GM19452 (cell line): ENCODE measurements at regions not wholly inside any gene's neighbourhood (a gene's known extent, or its start where the extent isn't known, plus 50 kb on each side); places are given as distances from the start of the nearest gene placed in this dataset.
"Not testable (repeated sequence)": the region's sequence is repeated elsewhere in the genome, so short reads cannot be mapped to it uniquely, and the experiment has no call there.

Source experiments
- ATAC-seq: cut with Tn5 transposase; IDR thresholded peaks from one replicate; pipeline ENCODE4 v1.9.1; 2021; ENCODE audit not compliant: unreplicated experiment

DNA sequence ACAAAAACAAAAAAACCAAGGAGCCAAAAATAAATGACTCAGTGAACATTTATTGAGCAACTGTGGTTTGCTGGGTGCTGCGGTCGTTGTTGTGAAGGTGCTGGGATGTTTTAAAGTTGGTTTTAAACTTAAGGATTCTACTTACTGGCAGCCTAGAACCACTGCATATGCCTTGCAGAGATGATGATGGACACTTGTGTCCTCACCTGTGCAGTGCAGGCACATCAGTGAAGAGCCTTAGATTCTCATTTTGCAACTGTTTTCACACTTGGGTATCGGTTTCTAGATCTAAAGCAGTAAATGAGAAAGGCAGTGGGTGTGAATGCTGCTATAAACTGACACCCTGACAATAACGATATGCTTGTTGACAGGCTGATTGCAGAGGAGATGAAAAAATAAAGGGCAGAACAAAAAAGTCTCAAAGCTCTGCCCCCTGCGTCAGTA is 68.8 kb downstream of the UTRN start:
- peak; percentile 81 for ATAC-seq

DNA sequence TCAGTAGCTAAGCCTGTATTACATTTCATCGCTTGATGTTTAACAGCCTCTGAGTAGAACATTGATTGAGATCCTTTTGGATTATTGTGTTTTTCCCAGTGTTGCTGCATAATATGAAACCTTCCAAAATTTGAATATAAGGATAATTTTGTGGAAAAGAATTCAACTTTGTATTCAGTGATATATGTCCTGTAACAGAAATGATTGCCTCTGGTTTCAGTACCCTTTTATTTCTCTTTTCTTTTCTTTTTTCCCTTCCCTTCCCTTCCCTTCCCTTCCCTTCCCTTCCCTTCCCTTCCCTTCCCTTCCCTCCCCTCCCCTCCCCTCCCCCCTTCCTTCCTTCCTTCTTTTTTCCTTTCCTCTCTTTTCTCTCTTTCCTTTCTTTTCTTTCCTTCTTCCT is 74.6 kb downstream of the UTRN start:
- no peak for ATAC-seq

DNA sequence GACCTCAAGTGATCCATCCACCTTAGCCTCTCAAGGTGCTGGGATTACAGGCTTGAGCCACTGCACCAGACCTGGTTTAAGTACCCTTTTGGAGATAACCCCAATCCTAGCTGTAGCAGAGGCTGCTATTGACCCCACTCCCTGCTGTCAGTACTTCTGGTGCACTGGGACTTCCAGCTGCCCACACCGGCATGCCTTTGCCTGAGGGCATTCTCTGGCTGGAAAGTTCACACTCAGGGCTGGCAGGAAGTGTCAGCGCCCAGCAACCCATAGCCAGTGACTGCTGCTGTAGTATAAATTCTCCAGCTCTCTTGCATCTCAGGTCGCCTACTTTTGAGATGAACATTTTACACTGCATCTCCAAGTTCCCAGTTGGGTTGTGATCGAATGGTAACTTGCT is 75.3 kb downstream of the UTRN start:
- no peak for ATAC-seq

DNA sequence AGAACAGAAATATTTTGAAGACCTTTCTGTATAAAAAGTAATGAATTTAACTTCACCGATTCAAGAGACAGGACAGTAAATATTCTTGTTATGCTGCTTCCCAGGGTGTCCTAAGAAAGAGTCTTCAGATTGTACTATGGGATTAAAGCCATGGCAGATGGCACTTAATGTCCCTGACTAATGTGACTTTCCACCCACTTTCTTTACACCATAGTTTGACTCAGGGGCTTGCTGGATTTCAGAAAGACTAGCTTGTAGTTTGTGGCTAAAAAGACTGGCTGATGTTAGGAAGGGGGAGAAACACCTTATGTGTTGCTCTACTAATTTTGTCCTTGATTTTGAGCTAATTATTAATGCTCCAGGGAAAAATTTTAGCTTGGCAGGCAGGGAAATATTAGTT is 75.9 kb downstream of the UTRN start:
- no peak for ATAC-seq

DNA sequence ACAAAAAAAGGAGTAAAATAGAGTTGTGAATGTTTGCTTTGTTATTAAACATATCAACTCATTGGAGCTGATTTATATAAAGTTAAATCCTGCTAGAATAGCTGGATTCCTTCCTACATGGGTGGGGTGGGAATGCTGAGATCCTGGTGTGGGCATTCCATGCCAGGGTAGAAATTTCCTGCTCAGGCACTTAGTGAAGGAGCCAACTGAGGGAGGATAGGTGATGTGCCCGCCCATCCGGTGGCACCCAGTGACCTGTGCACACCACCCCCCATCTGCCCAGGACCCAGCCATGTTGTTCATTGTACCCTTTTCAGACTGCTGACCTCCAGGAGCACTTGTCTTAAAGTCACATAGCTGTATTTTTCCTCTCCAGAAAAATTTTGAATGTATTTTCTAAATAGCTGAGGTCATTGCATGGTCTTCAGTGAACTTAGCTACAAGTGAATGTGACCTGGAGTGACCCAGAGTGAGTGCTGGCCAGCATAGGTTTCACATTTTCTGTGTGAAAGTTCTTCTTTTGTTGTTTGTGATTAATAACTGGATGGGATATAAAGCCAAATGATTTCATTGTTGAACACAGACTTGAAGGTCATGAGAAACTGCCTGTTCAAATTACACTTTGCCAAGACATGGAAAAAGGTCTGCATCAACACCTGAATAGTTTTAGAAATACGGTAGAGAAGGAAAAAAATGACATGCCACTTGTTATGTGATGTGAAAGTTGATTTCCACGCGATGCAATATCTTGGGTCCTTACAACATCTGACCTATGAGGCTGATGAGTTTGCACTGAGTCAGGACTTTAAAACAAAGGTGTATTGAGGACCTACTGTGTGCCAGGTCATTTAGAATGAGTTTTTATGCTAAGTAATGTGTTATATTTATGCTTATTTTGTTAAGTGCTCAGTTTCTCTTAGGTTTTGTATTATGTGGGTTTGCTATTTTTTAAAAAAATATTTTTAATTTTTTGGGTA is 77.2 kb downstream of the UTRN start:
- no peak for ATAC-seq

DNA sequence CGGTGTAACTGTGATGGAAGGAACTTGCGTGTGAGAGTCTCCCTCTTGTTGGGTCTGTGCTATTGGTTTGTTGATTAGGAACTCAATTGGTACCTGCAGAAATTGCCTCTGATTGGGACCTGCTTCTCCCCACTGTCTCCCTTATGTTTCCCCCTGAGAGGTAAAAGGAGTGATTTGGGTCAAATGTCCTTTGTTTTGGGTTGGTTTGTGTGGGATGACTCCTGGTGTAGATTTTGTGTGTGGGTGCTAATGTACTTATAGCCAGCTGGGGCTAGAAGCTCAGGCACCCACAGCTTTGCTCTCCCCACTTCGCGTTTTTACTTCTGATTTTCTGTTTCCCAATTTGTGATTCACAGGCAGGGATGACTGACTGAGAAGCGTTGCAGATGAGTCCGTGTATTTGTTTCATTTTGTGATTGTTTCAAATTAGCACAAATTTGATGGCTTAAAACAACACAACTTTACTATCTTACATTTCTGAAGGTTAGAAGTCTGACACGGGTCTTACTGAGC is 79.1 kb downstream of the UTRN start:
- no peak for ATAC-seq

DNA sequence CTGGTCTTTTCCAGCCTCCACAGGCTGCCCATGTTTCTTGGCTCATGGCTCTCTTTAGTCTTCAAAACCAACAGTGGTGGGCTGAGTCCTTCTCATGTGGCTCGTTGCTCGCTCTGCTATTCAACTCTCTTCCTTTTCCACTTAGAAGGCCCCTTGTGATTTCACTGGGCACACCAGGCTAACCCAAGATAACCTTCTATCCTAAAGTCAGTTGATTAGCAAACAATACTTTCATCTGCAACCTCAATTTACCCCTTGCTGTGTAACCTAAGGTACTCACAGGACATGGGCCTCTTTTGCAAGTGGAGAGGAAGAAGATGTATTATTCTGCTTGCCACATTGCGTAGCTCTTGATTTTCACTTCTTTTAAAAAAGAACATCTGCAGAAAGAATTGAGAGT is 79.6 kb downstream of the UTRN start:
- ATAC-seq, result no peak

DNA sequence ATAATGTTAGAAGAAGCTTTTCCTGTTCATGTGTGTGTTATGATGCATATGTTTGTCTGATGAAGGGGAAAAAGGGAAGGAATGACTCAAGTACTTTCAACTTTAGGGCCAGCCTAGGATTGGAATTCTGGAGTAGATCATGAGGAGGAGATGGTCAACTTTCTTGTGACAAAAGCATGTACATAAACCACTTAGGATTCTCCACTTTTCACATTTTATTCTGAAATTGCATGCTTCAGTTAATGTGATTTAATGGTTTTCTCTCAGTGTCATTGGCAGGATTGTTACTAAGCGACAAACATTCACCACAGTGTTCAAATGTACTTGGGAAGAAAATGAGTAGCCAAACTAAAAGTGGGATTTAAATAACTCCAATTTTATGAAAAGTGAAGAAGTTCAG is 80.1 kb downstream of the UTRN start:
- ATAC-seq, result no peak

DNA sequence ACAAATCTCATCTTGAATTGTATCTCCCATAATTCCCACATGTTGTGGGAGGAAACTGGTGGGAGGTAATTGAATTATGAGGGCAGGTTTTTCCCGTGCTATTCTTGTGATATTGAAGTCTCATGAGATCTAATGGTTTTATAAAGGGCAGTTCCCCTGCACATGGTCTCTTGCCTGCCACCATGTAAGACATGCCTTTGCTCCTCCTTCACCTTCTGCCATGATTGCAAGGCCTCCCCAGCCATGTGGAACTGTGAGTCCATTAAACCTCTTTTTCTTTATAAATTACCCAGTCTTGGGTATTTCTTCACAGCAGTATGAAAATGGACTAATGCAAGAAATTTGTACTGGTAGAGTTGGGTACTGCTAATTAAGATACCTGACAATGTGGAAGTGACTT is 84.6 kb downstream of the UTRN start:
- ATAC-seq, result not testable (repeated sequence)

DNA sequence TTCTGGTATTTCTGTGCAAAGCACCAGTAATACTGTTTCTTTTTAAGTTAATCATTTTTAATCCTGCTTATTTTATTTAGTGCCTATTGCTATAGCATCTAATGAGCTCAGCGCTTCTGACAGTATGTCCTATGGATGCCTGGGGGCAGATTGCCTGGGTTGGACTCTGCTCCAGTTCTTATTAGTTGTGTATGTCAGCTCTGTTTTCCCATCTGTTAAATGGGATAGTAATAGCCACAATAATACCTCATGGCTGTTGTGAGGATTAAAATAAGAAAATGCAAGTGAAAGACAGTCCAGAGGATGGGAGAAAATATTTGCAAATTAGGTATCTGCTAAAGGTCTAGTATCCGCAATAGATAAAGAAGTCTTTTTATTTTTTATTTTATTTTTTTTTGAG is 87.0 kb downstream of the UTRN start:
- no peak for ATAC-seq

DNA sequence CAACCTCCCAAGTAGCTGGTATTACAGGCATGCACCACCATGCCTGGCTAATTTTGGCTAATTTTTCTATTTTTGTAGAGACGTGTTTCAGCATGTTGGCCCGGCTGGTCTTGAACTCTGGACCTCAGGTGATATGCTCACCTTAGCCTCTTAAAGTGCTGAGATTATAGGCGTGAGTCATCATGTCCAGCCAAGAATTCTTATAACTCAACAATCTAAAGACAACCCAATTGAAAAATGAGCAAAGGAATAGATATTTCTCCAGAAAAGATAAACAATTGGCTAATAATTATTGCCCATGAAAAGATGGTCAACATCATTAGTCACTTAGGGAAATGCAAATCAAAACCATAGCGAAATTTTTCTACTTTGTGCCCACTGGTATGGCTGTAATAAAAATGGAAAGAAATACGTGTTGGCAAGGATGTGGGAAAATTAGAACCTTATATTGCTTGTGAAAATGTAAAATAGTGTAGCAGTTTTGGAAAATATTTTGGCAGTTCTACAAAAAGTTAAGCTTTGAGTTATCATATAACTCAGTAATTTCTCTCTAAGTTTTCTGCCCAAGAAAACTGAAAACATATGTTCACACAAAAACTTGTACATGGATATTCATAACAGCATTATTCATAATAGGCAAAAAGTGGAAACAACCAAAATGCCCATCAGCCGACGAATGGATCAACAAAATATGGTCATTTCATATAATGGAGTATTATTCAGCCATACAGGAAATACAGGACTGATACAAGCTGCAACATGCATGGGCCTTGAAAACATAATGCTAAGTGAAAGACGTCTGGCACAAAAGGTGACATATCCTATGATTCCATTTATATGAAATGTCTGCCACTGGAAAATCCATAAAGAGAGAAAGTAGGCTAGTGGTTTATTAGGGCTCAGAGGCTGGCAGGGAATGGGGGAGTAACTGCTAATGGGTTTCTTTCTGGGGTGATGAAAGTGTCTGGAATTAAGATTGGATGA is 87.8 kb downstream of the UTRN start:
- ATAC-seq, result no peak

DNA sequence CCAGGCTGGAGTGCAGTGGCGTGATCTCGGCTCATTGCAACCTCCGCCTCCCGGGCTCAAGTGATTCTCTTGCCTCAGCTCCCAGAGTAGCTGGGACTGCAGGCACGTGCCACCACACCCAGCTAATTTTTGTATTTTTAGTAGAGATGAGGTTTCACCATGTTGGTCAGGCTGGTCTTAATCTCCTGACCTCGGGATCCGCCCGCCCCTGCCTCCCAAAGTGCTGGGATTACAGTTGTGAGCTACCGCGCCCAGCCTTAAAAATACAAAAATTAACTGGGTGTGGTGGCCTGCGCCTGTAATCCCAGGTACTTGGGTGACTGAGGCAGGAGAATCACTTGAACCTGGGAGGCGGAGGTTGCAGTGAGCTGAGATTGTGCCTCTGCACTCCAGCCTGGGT is 89.4 kb downstream of the UTRN start:
- not testable (repeated sequence) for ATAC-seq

DNA sequence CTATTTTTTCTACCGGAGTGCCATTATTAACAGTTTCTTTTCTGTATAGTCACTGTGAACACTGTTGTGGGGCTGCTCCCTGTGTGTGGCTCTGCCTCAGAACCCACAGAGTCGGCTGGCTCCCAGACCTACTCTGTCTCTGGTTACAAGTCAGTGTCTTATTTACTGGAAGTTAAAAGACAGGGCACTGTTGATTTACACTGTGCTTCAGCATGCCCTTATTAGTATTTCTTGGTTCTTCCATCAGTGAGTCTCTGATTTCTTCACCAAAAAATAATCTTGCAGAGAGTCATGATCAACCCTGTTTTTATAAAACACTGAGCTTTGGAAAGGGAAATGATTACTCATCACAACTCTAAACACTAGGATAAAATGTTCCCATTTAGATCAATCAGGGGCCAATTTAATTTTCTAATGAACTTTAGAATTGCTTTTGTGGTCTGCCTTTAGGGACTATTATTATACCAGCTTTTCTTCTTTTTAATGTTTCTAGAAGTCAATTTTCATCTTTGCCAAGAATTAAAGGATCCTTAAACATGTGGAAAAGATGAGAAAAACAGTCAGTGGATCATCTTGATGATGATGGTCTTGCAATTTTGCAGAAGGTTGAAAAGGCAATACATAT is 92.6 kb downstream of the UTRN start:
- ATAC-seq, result no peak

DNA sequence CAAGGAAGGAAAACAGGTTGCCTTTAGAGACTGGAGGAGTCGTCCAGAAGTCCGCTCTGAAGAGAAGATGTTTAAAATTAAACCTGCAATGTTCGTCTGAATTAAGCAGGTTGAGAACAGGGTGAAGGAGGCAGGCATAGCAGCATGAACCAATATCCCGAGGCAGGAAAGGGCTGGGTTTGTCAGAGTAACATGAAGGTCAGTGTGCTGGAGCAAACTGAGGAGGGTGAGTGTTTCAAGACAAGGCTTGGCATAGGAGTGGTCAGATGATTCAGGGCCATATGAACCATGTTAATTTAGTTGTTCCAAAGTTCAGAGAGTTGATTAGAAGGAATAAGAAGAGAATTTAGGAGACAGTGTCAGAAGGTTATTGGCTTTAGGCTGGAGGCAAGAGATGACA is 93.3 kb downstream of the UTRN start:
- ATAC-seq, result no peak

DNA sequence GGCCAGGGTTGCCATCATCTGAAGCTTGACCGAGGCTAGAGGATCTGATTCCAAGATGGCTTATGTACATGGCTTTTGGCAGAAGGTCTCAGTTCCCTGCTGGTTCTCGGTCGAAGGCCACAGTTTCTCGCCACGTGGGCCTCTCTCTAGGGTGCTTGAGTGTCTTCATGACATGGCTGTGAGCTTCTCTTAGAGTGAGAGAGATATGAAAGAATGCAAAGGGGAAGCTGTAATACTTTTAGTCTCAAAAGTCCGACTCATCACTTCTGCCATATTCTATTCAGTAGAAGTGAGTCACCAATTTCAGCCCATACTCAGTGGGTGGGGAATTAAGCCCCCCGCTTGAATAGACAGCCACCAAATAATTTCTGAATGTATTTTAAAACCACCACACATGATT is 94.2 kb downstream of the UTRN start:
- no peak for ATAC-seq

DNA sequence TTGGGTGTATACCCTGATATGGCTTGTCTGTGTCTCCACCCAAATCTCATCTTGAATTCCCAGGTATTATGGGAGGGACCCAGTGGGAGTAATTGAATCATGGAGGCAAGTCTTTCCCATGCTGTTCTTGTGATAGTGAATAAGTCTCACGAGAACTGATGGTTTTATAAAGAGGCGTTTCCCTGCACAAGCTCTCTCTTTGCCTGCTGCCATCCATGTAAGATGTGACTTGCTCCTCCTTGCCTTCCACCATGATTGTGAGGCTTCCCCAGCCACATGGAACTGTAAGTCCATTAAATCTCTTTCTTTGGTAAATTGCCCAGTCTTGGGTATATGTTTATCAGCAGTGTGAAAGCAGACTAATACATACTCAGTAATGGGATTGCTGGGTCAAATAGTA is 96.4 kb downstream of the UTRN start:
- ATAC-seq, result not testable (repeated sequence)

DNA sequence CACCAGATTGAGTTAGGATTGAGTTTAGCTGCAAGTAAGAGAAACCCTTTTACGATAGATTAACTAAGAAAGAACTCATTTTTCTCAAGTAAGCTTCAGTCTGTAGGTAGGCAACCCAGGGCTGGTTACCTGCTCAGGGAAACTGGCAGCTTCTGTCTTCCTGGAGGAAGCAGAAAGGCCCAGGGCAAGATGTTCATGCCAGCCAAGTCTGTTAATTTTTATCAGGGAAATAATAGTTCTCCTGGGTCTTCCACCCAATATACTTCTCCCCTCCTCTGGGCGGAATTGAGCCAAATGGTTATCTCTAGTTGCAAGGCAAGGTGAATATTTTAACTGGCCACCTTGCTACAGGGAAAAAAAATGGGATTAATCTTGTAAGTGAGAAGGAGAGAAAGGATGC is 98.2 kb downstream of the UTRN start:
- ATAC-seq, result no peak

DNA sequence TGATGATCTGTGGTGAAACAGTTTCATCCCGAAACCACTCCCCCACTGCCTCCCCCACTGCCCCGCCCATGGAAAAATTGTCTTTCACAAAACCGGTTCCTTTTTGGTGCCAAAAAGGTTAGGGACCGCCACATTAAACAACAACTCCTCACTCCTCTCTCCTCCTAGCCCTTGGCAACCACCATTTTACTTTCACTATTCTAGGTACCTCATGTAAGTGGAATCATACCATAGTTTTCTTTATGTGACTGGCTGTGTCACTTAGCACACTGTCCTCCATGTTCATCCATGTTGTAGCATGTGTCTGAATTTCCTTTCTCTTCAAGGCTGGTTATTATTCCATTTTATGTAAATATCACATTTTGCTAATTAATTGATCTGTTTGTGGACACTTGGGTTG is 99.3 kb downstream of the UTRN start:
- no peak for ATAC-seq

DNA sequence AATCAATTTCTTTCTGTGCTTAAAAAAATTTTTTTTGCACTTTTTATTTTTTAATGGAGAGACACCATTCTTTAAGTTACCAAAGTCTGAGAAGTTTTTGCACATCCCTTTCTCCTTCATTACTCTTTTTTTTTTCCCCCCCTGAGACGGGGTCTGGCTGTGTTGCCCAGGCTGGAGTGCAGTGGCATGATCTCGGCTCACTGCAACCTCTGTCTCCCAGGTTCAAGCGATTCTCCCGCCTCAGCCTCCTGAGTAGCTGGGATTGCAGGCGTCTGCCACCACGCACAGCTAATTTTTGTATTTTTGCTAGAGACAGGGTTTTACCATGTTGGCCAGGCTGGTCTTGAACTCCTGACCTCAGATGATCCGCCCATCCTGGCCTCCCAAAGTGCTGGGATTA is 104.3 kb downstream of the UTRN start:
- ATAC-seq, result not testable (repeated sequence)

DNA sequence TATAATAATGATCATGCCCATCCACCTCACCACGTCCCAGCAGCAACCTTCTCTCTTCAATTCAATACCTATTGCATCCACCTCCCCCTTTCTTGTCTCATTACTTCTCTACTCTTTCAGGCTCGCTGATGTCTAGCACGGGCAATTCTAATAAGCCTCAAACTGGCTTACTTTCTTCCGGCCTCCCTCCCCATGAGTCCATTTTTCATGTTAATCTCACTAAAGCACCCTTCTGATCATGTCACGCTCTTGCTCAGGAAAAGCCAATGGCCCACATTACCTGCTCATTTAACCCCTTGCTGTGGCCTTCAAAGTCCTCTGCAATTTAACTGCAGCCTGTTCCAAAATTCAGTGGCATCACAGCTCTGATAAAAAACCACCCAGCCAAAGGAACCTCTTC is 105.1 kb downstream of the UTRN start:
- no peak for ATAC-seq

DNA sequence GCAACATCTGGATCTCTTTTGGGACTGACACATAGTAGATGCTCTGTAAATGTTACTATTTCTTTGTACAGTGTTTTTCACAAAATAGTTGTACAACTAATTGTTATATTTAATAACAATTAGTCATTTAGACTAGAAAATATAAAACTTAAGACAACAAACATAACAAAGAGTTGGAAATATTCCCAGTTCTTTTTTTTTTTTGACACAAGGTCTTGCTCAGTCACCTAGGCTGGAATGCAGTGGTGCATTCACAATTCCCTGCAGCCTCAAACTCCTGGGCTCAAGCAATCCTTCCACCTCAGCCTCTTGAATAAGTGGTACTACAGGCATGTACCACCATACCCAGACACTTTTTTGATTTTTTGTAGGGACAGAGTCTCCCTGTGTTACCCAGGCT is 105.8 kb downstream of the UTRN start:
- ATAC-seq, result no peak
